Transverse colon (tissue), 4 donors: ENCODE measurements at regions not wholly inside any gene's neighbourhood (a gene's known extent, or its start where the extent isn't known, plus 50 kb on each side); places are given as distances from the start of the nearest gene placed in this dataset.

ENCODE experiments used
- DNase-seq: peaks from one replicate; pipeline ENCODE4 v3.0.0-alpha.2; 2019
- H3K27ac ChIP-seq, 4 donors: fragments of 200-600 bp; sonication (generic); 2 replicates each; pipeline ENCODE4 v1.5.1; 2016 to 2018; ENCODE audit warnings: inconsistent platforms in 4 of 4
- H3K27me3 ChIP-seq: fragments of 200-600 bp; sonication (generic); 2 replicates; pipeline ENCODE4 v1.5.1; 2017; ENCODE audit warnings: inconsistent platforms
- H3K36me3 ChIP-seq, 4 donors: fragments of 200-600 bp; sonication (generic); 2 replicates each; pipeline ENCODE4 v1.5.1; 2017 to 2019; ENCODE audit warnings: inconsistent platforms in 4 of 4
- H3K4me1 ChIP-seq, 4 donors: fragments of 200-600 bp; sonication (generic); 2 replicates each; pipeline ENCODE4 v1.5.1; 2017 to 2020; ENCODE audit warnings: inconsistent platforms in 4 of 4
- H3K4me3 ChIP-seq, 4 donors: fragments of 200-600 bp; sonication (generic); 1 replicate in 1 of 4; 2 replicates in 3 of 4; pipeline versions ENCODE4 v1.5.1 to v1.6.1; 2017 to 2019; ENCODE audit warnings: inconsistent platforms in 4 of 4
- H3K9me3 ChIP-seq, 2 donors: fragments of 200-600 bp; sonication (generic); 2 replicates each; pipeline ENCODE4 v1.5.1; 2017 to 2019; ENCODE audit warnings: inconsistent platforms in 2 of 2
- CTCF ChIP-seq, 5 experiments: fragments of 200-600 bp in 3 of 5; fragments of 450-650 bp in 2 of 5; sonication (generic) in 3 of 5; IDR thresholded peaks; 1 replicate in 2 of 5; 2 replicates in 3 of 5; pipeline ENCODE4 v1.5.1; 2016 to 2017; ENCODE audit warnings: antibody characterized with exemption in 5 of 5, inconsistent platforms in 3 of 5, mild to moderate bottlenecking in 2 of 5, moderate library complexity in 1 of 5
- EP300 ChIP-seq: sonication (generic); formaldehyde crosslinking; IDR thresholded peaks from one replicate; pipeline ENCODE4 v1.6.1; 2017; ENCODE audit warnings: antibody characterized with exemption, low read depth
- POLR2A ChIP-seq: fragments of 450-650 bp; IDR thresholded peaks from one replicate; pipeline ENCODE4 v1.6.1; 2016; ENCODE audit warnings: antibody characterized with exemption, mild to moderate bottlenecking, moderate library complexity
- POLR2AphosphoS5 ChIP-seq, 3 donors: sonication (generic); formaldehyde crosslinking; IDR thresholded peaks; one replicate each; pipeline ENCODE4 v1.6.1; 2016; ENCODE audit warnings: antibody characterized with exemption in 3 of 3
- WGBS, 2 donors: methylation state at CpG; one replicate each; pipeline ENCODE4 v1.1.5; 2018; ENCODE audit warnings: low coverage in 1 of 2; 5-methylcytosine and 5-hydroxymethylcytosine counted together
- in situ Hi-C, 4 donors: fragments of 200-750 bp; cut with MboI; loops; one replicate each; pipeline versions ENCODE4 v1.15.0 to v1.15.1; 2017; ENCODE audit warnings: low sequenced_read_pairs in 3 of 4, low pct_ligation_motif_present in 1 of 4, low pct_unique_long_range_greater_than_20kb in 1 of 4
- intact Hi-C: fragments of 100-400 bp; cut with DNase I; formaldehyde crosslinking; loops from one replicate; pipeline ENCODE4 v1.15.1; 2023; ENCODE audit warnings: low total_unique reads

- in situ Hi-C loops (no loop called here), intact Hi-C loops (no loop called here)
- Histone ChIP-seq H3K9me3 (no peaks in the 10 kb centered on the region), H3K27ac (no peak overlapping the region), H3K4me3 (no peak overlapping the region), H3K36me3 (no peaks in the 10 kb centered on the region), H3K27me3 (no peaks in the 10 kb centered on the region), H3K4me1 (no peaks in the 10 kb centered on the region)
- 72% methylated on average over 3 of the region's 3 CpGs; no CpG with 5 or more reads in 1 of the 2 donors for WGBS, 2 donors
- no peak for DNase-seq
- TF ChIP-seq POLR2AphosphoS5 (IDR thresholded peaks at IDR 0.05) (no peak), CTCF (IDR thresholded peaks at IDR 0.05) (no peak), POLR2A (no peak), EP300 (no peak)
Measured at GRCh38 chrX:149124526-149125108, 380.5 kb downstream of the IDS start.

- WGBS, 2 donors = 54% methylated on average over 7 of the region's 7 CpGs; no CpG with 5 or more reads in 1 of the 2 donors
- Histone ChIP-seq H3K27me3 (no peaks in the 10 kb centered on the region), H3K4me3 (no peak overlapping the region), H3K4me1 (no peaks in the 10 kb centered on the region), H3K36me3 (no peaks in the 10 kb centered on the region), H3K27ac (no peak overlapping the region), H3K9me3 (no peaks in the 10 kb centered on the region)
- in situ Hi-C loops (no loop called here), intact Hi-C loops (no loop called here)
- no peak for DNase-seq
- TF ChIP-seq POLR2AphosphoS5 (IDR thresholded peaks at IDR 0.05) (no peak), EP300 (no peak), CTCF (IDR thresholded peaks at IDR 0.05) (no peak), POLR2A (no peak)
Measured at GRCh38 chrX:149121206-149121920, 383.7 kb downstream of the IDS start.

- TF ChIP-seq POLR2A (no peak), CTCF (IDR thresholded peaks at IDR 0.05) (no peak), POLR2AphosphoS5 (IDR thresholded peaks at IDR 0.05) (no peak), EP300 (no peak)
- Histone ChIP-seq H3K36me3 (no peaks in the 10 kb centered on the region), H3K27me3 (no peaks in the 10 kb centered on the region), H3K27ac (no peak overlapping the region), H3K4me1 (no peaks in the 10 kb centered on the region), H3K9me3 (no peaks in the 10 kb centered on the region), H3K4me3 (no peak overlapping the region)
- 44% methylated on average over 2 of the region's 2 CpGs; no CpG with 5 or more reads in 1 of the 2 donors for WGBS, 2 donors
- no peak for DNase-seq
- intact Hi-C loops = no loop called here
- in situ Hi-C loops = no loop called here
Measured at GRCh38 chrX:149120459-149120858, 384.6 kb downstream of the IDS start.

GRCh38 chrX:149114874-149115273 is 390.2 kb downstream of the IDS start:
- no peaks in the 10 kb centered on the region for H3K9me3 ChIP-seq
- no peak overlapping the region for H3K4me3 ChIP-seq
- WGBS, 2 donors = 62% methylated on average over 4 of the region's 4 CpGs; no CpG with 5 or more reads in 1 of the 2 donors
- no peak for DNase-seq
- no peak for TF ChIP-seq EP300
- TF ChIP-seq POLR2AphosphoS5 (IDR thresholded peaks at IDR 0.05) = no peak
- TF ChIP-seq CTCF (IDR thresholded peaks at IDR 0.05) = no peak
- no peak for TF ChIP-seq POLR2A
- H3K27me3 ChIP-seq = no peaks in the 10 kb centered on the region
- no peaks in the 10 kb centered on the region for H3K36me3 ChIP-seq
- in situ Hi-C loops = no loop called here
- no peak overlapping the region for H3K27ac ChIP-seq
- intact Hi-C loops = no loop called here
- H3K4me1 ChIP-seq = no peaks in the 10 kb centered on the region
